ENCODE measurements at regions not wholly inside any gene's neighbourhood (a gene's known extent, or its start where the extent isn't known, plus 50 kb on each side); places are given as distances from the start of the nearest gene placed in this dataset.

DNA sequence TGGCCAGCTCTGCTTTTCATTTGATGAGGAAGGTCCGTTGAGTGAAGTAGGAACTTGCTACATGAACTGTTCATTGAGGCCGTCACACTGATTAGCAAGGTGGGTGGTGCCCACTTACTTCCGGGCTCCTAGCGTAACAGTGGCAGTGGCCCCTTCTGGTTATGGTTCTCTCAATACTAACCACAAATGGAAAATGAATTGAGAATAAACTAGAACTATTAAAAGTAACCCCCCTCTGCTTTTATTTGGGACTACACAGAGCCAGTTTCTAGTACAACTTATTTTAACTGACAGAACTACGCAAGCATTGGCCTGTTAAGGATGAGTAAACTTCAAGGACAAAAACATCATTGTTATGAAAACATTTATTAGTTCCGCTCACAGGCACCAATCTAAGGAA, 519.1 kb downstream of the INHBA start:
- no peak for DNase-seq
- TF ChIP-seq GATA1 (IDR thresholded peaks at IDR 0.05; ENCODE audit: low read depth, low read length): no peak
- no peak for TF ChIP-seq POLR2A (IDR thresholded peaks at IDR 0.05; ENCODE audit: low read length)

GRCh38 chr7:41182782-41183181, 520.1 kb downstream of the INHBA start:
- no peak for DNase-seq
- TF ChIP-seq POLR2A (IDR thresholded peaks at IDR 0.05; ENCODE audit: low read length) (no peak), GATA1 (IDR thresholded peaks at IDR 0.05; ENCODE audit: low read depth, low read length) (no peak)

- TF ChIP-seq GATA1 (IDR thresholded peaks at IDR 0.05; ENCODE audit: low read depth, low read length) (no peak), POLR2A (IDR thresholded peaks at IDR 0.05; ENCODE audit: low read length) (no peak)
- no peak for DNase-seq
Measured at GRCh38 chr7:41175435-41175834, 527.5 kb downstream of the INHBA start.

GRCh38 chr7:41174521-41174920, 528.4 kb downstream of the INHBA start:
- no peak for DNase-seq
- TF ChIP-seq GATA1 (IDR thresholded peaks at IDR 0.05; ENCODE audit: low read depth, low read length) (no peak), POLR2A (IDR thresholded peaks at IDR 0.05; ENCODE audit: low read length) (no peak)

- no peak for DNase-seq
- TF ChIP-seq GATA1 (IDR thresholded peaks at IDR 0.05; ENCODE audit: low read depth, low read length) (no peak), POLR2A (IDR thresholded peaks at IDR 0.05; ENCODE audit: low read length) (no peak)
Measured at GRCh38 chr7:41170466-41170865, 532.4 kb downstream of the INHBA start.

- no peak for DNase-seq
- no peak for TF ChIP-seq POLR2A (IDR thresholded peaks at IDR 0.05; ENCODE audit: low read length)
- no peak for TF ChIP-seq GATA1 (IDR thresholded peaks at IDR 0.05; ENCODE audit: low read depth, low read length)
Measured at GRCh38 chr7:41169317-41169716, 533.6 kb downstream of the INHBA start.

- no peak for TF ChIP-seq GATA1 (IDR thresholded peaks at IDR 0.05; ENCODE audit: low read depth, low read length)
- TF ChIP-seq POLR2A (IDR thresholded peaks at IDR 0.05; ENCODE audit: low read length): no peak
Measured at GRCh38 chr7:41167836-41168235, 535.1 kb downstream of the INHBA start.

DNA sequence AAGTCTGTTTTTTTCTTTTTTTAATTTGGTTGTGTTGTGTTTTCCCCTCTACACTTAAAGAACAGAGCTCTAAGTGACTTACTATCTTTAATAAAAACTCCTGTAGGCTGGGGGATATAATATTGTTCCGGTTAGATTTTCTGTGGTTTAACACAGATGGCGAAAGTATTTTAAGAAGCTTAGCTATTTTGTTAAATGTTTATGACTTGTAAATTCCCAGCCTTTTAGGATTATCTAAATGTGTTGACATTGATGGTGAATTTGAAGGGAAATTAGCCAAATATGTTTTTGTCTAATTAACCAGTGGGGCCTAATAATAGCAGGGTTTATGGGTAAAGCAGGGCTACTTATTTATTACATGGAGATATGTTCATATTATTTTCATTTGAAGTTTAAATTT, 538.5 kb downstream of the INHBA start:
- TF ChIP-seq GATA1 (IDR thresholded peaks at IDR 0.05; ENCODE audit: low read depth, low read length) (no peak), POLR2A (IDR thresholded peaks at IDR 0.05; ENCODE audit: low read length) (no peak)
- no peak for DNase-seq

More at GRCh38 chr7:41167836-41168235, 535.1 kb downstream of the INHBA start:
- no peak for DNase-seq

- no peak for TF ChIP-seq GATA1 (IDR thresholded peaks at IDR 0.05; ENCODE audit: low read depth, low read length)
- no peak for TF ChIP-seq POLR2A (IDR thresholded peaks at IDR 0.05; ENCODE audit: low read length)
- DNase-seq: no peak
Measured at GRCh38 chr7:41163991-41164390, 538.9 kb downstream of the INHBA start.

DNA sequence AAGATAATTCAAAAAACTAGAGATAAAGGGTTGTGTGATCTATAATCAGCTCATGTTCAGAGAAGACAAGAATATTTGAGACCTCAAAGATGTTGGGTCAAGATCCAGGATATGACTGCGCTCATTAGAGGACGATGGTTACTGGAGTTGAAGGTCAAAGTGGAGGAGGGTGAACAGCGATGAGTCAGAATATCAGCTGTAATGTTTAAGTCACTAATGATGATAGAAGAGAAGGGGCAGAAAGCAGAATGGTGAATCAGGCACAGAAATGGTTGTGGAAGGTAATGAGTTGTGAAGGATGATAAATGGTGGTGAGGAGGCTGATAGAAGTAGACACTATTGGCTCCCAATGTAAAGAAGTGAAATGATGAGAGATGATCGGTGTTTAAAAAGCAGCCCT, 540.3 kb downstream of the INHBA start:
- TF ChIP-seq GATA1 (IDR thresholded peaks at IDR 0.05; ENCODE audit: low read depth, low read length) (no peak), POLR2A (IDR thresholded peaks at IDR 0.05; ENCODE audit: low read length) (no peak)
- no peak for DNase-seq

DNA sequence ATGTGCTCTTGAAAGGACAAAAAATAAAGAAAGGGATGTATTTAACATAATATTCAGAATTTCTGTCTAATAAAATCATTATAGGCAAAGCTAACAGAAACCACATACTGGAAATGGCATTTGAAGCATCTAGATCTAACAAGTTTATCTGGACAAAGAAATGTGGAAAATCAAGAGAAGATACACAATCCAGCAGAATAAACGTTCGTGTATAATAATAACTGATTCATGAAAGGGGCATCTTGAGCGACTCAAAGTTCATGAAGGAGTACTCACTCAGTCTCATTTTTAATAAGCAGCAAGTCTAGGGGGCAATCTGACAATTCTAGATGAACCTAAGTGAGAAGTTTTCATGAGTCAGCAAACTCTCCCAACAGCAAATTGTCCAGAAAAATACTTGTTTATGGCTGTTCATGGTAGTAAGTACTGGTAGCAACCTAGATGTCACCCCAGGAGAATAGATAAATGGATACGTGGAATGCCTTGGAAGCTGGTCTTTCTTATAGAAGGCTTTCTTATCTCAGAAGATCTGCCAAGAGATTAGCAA, 541.8 kb downstream of the INHBA start:
- no peak for DNase-seq
- no peak for TF ChIP-seq POLR2A (IDR thresholded peaks at IDR 0.05; ENCODE audit: low read length)
- TF ChIP-seq GATA1 (IDR thresholded peaks at IDR 0.05; ENCODE audit: low read depth, low read length): no peak

DNA sequence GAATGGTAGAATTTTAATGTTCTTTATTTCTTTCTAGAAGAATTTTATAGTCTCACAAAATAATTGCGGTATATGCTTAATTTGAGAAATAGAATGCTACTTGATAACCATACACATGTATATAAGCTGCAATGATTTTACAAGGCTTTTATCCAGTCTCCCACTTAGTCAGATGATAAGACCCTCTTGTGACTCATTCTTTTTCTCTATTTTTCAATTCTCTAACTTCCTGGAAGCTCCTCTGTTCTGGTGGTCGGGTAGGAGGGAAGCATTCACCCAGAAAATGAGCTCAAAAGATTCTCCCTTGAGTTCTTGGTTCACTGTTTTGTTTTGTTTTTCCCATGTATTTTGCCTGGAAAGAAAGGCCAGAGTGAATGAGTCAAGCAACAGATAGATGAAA, 546.6 kb downstream of the INHBA start:
- TF ChIP-seq POLR2A (IDR thresholded peaks at IDR 0.05; ENCODE audit: low read length) (no peak), GATA1 (IDR thresholded peaks at IDR 0.05; ENCODE audit: low read depth, low read length) (no peak)
- DNase-seq: no peak

DNA sequence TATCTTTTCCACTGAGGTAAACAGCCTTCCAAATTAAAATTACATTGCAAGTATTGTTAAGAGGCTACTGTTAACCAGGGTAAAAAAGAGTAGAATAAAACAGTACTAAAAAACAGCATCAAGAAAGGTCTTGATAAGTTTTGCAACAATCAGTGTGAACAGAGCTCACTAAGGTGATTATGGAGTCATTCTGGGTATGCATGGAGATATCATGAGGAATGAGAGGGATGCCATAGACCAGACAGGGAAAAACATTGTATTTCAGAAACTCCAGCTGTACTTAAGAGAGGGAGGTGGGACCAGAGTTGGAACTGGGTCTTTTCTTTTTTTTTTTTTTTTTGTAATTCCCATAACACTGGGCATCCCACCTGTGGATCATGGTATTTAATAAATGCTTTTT, 549.6 kb downstream of the INHBA start:
- DNase-seq: no peak
- TF ChIP-seq GATA1 (IDR thresholded peaks at IDR 0.05; ENCODE audit: low read depth, low read length) (no peak), POLR2A (IDR thresholded peaks at IDR 0.05; ENCODE audit: low read length) (no peak)

- no peak for TF ChIP-seq GATA1 (IDR thresholded peaks at IDR 0.05; ENCODE audit: low read depth, low read length)
- no peak for TF ChIP-seq POLR2A (IDR thresholded peaks at IDR 0.05; ENCODE audit: low read length)
- DNase-seq: no peak
Measured at GRCh38 chr7:41152179-41152678, 550.7 kb downstream of the INHBA start.

DNA sequence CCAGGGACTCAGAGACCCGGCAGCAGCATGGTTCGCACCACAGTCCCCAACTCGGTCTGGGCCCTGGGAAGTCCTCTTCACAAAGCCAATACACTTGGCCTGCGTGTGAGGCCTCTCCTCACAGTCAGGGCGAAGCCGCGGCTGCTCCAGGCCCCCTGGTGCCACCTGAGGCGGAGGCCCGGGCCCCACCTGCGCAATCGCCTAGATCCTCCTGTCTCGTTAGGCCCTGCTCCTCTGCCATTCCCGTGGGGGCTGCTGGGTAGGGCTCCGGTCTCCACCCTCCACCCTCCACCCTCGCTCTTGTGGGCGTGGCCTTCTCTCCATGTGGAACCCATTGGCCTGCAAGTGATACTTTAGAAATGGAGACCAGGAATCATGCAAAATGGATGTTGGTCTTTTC, 553.3 kb downstream of the INHBA start:
- no peak for DNase-seq
- TF ChIP-seq GATA1 (IDR thresholded peaks at IDR 0.05; ENCODE audit: low read depth, low read length): no peak
- TF ChIP-seq POLR2A (IDR thresholded peaks at IDR 0.05; ENCODE audit: low read length): no peak

Measured in erythroblast (primary cell).